ENCODE measurements at regions not wholly inside any gene's neighbourhood (a gene's known extent, or its start where the extent isn't known, plus 50 kb on each side); places are given as distances from the start of the nearest gene placed in this dataset.

- WGBS (ENCODE audit: insufficient coverage, insufficient replicate concordance, low lambda C conversion rate, missing lambda C conversion rate) = 5% methylated on average over 3 of the region's 3 CpGs
- ATAC-seq = no peak
- Histone ChIP-seq H3K9ac (ENCODE audit: control insufficient read depth, insufficient read depth, low read length) (no peak overlapping the region), H3K36me3 (ENCODE audit: control insufficient read depth in 2 of 2, insufficient read depth in 2 of 2, low read length in 1 of 2) (no peaks in the 10 kb centered on the region), H3K4me2 (ENCODE audit: control insufficient read depth, insufficient read depth) (no peak overlapping the region), H3K4me1 (ENCODE audit: control insufficient read depth, insufficient read depth, low read length) (peaks cover 6% of the 10 kb centered on the region; the same call in 1 of the 2 replicates), H3K27ac (ENCODE audit: control insufficient read depth, insufficient read depth) (no peak overlapping the region), H3K9me3 (replicated peaks; ENCODE audit: control insufficient read depth, insufficient read depth, low read length) (no peaks in the 10 kb centered on the region), H3K79me2 (ENCODE audit: control insufficient read depth, insufficient read depth, low read length) (no peaks in the 10 kb centered on the region), H2AFZ (ENCODE audit: control insufficient read depth, low read depth, low read length) (no peak overlapping the region), H3K27me3 (replicated peaks in 1 of 2; ENCODE audit: control insufficient read depth in 2 of 2, insufficient read depth in 2 of 2, low read length in 1 of 2) (peaks cover 4 to 7% of the 10 kb centered on the region in 2 experiments), H4K20me1 (ENCODE audit: control insufficient read depth, insufficient read depth) (no peaks in the 10 kb centered on the region), H3K4me3 (no peak overlapping the region)
- BruUV-seq (replicated peaks) = no TSS peak
- ChIA-PET POLR2A (no interaction called here), CTCF (no interaction called here), SMC1A (ENCODE audit: uncharacterized antibody, unreplicated experiment) (interaction anchor here (0.8 kb wide), 1 partner anchor 22 kb away, joined by 3 read pairs; no protein-coding TSS in a partner anchor), RAD21 (ENCODE audit: unreplicated experiment) (no interaction called here)
- TF ChIP-seq E2F8 (IDR thresholded peaks at IDR 0.05; ENCODE audit: low read depth, partially characterized antibody) (no peak), ZBED1 (IDR thresholded peaks at IDR 0.05; ENCODE audit: borderline replicate concordance) (no peak), CTCF (IDR thresholded peaks at IDR 0.05 in 2 of 3, conservative IDR thresholded peaks at IDR 0.05 in 1 of 3; ENCODE audit: control insufficient read depth in 2 of 3, extremely low read depth in 1 of 3, insufficient read depth in 1 of 3, low read depth in 3 of 3, low read length in 3 of 3) (no peak), GATAD2B (conservative IDR thresholded peaks at IDR 0.05; ENCODE audit: low read depth) (no peak), EZH2 (IDR thresholded peaks at IDR 0.05; ENCODE audit: borderline replicate concordance, control insufficient read depth, low read depth, low read length) (no peak), SRF (IDR thresholded peaks at IDR 0.05; ENCODE audit: low read depth in 2 of 2, low read length in 2 of 2) (no peak), ZNF274 (IDR thresholded peaks at IDR 0.05; ENCODE audit: insufficient read depth, insufficient read length) (no peak), CHD2 (IDR thresholded peaks at IDR 0.05; ENCODE audit: borderline replicate concordance, low read depth, low read length) (no peak), IKZF2 (IDR thresholded peaks at IDR 0.05) (no peak), JUND (IDR thresholded peaks at IDR 0.05; ENCODE audit: low read depth, low read length) (no peak), SIN3A (IDR thresholded peaks at IDR 0.05; ENCODE audit: low read depth, low read length) (no peak), RUNX3 (IDR thresholded peaks at IDR 0.05; ENCODE audit: low read length) (no peak), BMI1 (IDR thresholded peaks at IDR 0.05; ENCODE audit: borderline replicate concordance) (no peak), RB1 (IDR thresholded peaks at IDR 0.05; ENCODE audit: borderline replicate concordance) (no peak)
- in situ Hi-C loops (cut with MboI) (no loop called here), intact Hi-C loops (cut with micrococcal nuclease; ENCODE audit: unreplicated experiment) (no loop called here)
- DNase-seq (ENCODE audit: low read depth, low spot score) = no peak
- no peak for FAIRE-seq
These were observed 184.4 kb upstream of the LPP start for GRCh38 chr3:187969581-187969950.
